ENCODE measurements at regions not wholly inside any gene's neighbourhood (a gene's known extent, or its start where the extent isn't known, plus 50 kb on each side); places are given as distances from the start of the nearest gene placed in this dataset.

DNA sequence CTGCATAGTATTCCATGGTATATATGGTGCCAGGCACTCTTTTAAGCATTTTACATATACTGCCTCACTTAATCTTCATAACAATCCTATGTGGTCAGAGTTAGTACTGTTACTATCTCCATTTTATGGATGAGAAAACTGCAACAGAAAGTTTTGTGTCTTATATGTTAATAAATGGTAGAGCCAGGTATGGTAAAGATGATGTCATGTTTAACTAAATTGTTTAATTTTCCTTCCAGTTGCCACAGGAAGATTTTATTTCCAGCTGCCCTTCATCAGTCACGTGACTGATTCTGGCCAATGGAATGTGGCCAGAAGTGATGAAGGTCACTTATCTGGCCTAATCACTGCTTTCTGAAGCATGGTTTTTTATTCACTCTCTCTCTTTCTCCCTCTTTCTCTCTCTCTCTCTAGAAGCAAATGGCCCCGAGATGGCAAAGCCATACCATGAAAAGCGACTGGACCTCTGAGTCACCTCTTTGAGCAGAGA is 75.7 kb upstream of the BTBD3 start:
- Histone ChIP-seq H3K27ac (no peak overlapping the region), H3K4me3 (ENCODE audit: low read depth in 1 of 2, low read length in 1 of 2) (no peak overlapping the region), H3K4me1 (ENCODE audit: control insufficient read depth in 1 of 2, insufficient read depth in 1 of 2, low read depth in 1 of 2, low read length in 1 of 2) (no peaks in the 10 kb centered on the region), H3K36me3 (no peaks in the 10 kb centered on the region), H3K9me3 (no peaks in the 10 kb centered on the region), H3K27me3 (no peaks in the 10 kb centered on the region)
- TF ChIP-seq CTCF (IDR thresholded peaks at IDR 0.05), result no peak

- no peaks in the 10 kb centered on the region for H3K4me1 ChIP-seq (ENCODE audit: control insufficient read depth in 1 of 2, insufficient read depth in 1 of 2, low read depth in 1 of 2, low read length in 1 of 2)
- H3K27ac ChIP-seq, result no peak overlapping the region
- no peak for TF ChIP-seq CTCF (IDR thresholded peaks at IDR 0.05)
- no peaks in the 10 kb centered on the region for H3K9me3 ChIP-seq
- H3K36me3 ChIP-seq, result no peaks in the 10 kb centered on the region
- H3K27me3 ChIP-seq, result no peaks in the 10 kb centered on the region
- H3K4me3 ChIP-seq (ENCODE audit: low read depth in 1 of 2, low read length in 1 of 2), result no peak overlapping the region
These were observed 74.4 kb upstream of the BTBD3 start for GRCh38 chr20:11843289-11843688.

DNA sequence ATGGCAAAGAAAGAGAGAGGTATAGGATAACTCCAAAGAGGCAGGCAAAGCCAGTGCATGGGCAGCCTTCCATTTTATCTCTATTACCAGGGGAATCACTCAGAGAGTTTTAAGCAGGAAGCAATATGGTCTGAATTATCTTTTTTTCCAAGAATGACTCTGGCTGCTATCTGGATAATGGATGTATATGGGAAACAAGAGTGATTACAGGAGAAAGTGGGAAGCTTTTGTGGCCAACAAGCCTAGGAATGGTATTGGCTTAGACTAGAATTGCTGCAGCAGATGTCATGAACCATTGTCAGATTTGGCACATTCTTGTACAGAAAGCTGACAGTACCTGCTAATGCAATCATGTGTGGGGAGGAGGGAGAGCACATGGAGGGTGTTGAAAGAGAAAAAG is 73.0 kb upstream of the BTBD3 start:
- no peak overlapping the region for H3K4me3 ChIP-seq (ENCODE audit: low read depth in 1 of 2, low read length in 1 of 2)
- H3K27ac ChIP-seq, result no peak overlapping the region
- H3K4me1 ChIP-seq (ENCODE audit: control insufficient read depth in 1 of 2, insufficient read depth in 1 of 2, low read depth in 1 of 2, low read length in 1 of 2), result no peaks in the 10 kb centered on the region
- no peak for TF ChIP-seq CTCF (IDR thresholded peaks at IDR 0.05)
- H3K27me3 ChIP-seq, result no peaks in the 10 kb centered on the region
- H3K36me3 ChIP-seq, result no peaks in the 10 kb centered on the region
- H3K9me3 ChIP-seq, result no peaks in the 10 kb centered on the region

DNA sequence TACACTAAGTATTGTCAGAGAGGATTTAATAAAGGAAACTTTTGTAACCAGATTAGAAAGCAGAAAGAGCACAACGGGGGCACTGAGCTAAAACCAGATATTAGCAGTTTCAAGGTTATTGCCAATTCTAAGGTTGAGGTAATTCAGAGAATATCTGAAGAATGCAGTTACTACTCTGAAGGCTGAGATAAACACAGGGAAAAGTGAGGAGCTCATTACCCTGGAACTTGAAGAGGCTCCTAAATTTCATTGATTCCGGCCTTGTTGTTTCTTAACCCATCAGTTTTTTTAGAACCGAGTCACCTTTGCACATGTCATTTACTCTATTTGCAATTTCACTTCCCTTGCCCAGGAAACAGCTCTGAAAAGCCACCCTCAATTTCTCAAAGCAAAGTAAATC is 72.4 kb upstream of the BTBD3 start:
- no peak overlapping the region for H3K27ac ChIP-seq
- no peaks in the 10 kb centered on the region for H3K9me3 ChIP-seq
- no peaks in the 10 kb centered on the region for H3K4me1 ChIP-seq (ENCODE audit: control insufficient read depth in 1 of 2, insufficient read depth in 1 of 2, low read depth in 1 of 2, low read length in 1 of 2)
- TF ChIP-seq CTCF (IDR thresholded peaks at IDR 0.05), result no peak
- H3K27me3 ChIP-seq, result no peaks in the 10 kb centered on the region
- no peak overlapping the region for H3K4me3 ChIP-seq (ENCODE audit: low read depth in 1 of 2, low read length in 1 of 2)
- H3K36me3 ChIP-seq, result no peaks in the 10 kb centered on the region

DNA sequence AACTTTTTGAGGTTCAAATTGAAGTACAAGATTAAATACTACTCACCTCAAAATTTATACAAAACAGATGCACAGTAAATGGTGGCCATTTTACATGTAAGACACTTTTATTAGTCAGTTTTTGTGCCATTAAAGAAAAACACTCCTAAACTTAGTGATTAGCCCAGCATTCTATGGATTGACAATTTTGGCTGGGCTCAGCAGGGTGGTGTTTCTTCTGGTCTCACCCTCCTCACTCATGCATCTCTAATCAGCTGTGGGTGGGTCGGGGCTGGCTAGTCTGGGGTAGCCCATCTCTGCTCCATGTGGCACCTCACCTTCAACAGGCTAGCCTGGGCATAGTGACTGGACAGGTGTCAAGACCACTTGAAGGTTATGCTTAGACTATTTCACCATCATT is 71.6 kb upstream of the BTBD3 start:
- H3K36me3 ChIP-seq, result no peaks in the 10 kb centered on the region
- TF ChIP-seq CTCF (IDR thresholded peaks at IDR 0.05), result no peak
- no peak overlapping the region for H3K4me3 ChIP-seq (ENCODE audit: low read depth in 1 of 2, low read length in 1 of 2)
- no peak overlapping the region for H3K27ac ChIP-seq
- no peaks in the 10 kb centered on the region for H3K4me1 ChIP-seq (ENCODE audit: control insufficient read depth in 1 of 2, insufficient read depth in 1 of 2, low read depth in 1 of 2, low read length in 1 of 2)
- no peaks in the 10 kb centered on the region for H3K27me3 ChIP-seq
- H3K9me3 ChIP-seq, result no peaks in the 10 kb centered on the region

GRCh38 chr20:11847827-11848226 is 69.9 kb upstream of the BTBD3 start:
- Histone ChIP-seq H3K27ac (no peak overlapping the region), H3K9me3 (no peaks in the 10 kb centered on the region), H3K4me1 (ENCODE audit: control insufficient read depth in 1 of 2, insufficient read depth in 1 of 2, low read depth in 1 of 2, low read length in 1 of 2) (no peaks in the 10 kb centered on the region), H3K36me3 (no peaks in the 10 kb centered on the region), H3K4me3 (ENCODE audit: low read depth in 1 of 2, low read length in 1 of 2) (no peak overlapping the region), H3K27me3 (no peaks in the 10 kb centered on the region)
- TF ChIP-seq CTCF (IDR thresholded peaks at IDR 0.05), result no peak
